ENCODE measurements at regions not wholly inside any gene's neighbourhood (a gene's known extent, or its start where the extent isn't known, plus 50 kb on each side); places are given as distances from the start of the nearest gene placed in this dataset.

GRCh38 chr4:136634121-136634520 is 898.2 kb downstream of the PCDH18 start:
- TF ChIP-seq CTCF (IDR thresholded peaks at IDR 0.05) (no peak), EZH2 (IDR thresholded peaks at IDR 0.05; ENCODE audit: borderline replicate concordance, insufficient read depth, low read depth, low read length, poor library complexity, severe bottlenecking) (no peak)
